Left lung (tissue), 4 donors: ENCODE measurements at regions not wholly inside any gene's neighbourhood (a gene's known extent, or its start where the extent isn't known, plus 50 kb on each side); places are given as distances from the start of the nearest gene placed in this dataset.
A peak's percentile ranks its signal among the peaks of the same experiment; 100 is the strongest.

ENCODE experiments used
- ATAC-seq: fragments of 200-7000 bp; cut with Tn5 transposase; one replicate; pipeline ENCODE4 v1.9.1; 2020; ENCODE audit warnings: moderate library complexity
- DNase-seq, 4 donors: peaks; one replicate each; pipeline ENCODE4 v3.0.0-alpha.2; 2013 to 2020
- H3K27ac ChIP-seq, 2 donors: fragments of 200-600 bp; sonication (generic) in 1 of 2; one replicate each; pipeline versions ENCODE4 v1.5.0 to v1.8.0; 2020 to 2021
- H3K27me3 ChIP-seq, 2 donors: fragments of 200-600 bp; sonication (generic) in 1 of 2; one replicate each; pipeline versions ENCODE4 v1.5.0 to v1.8.0; 2020 to 2021
- H3K36me3 ChIP-seq, 2 donors: fragments of 200-600 bp; sonication (generic) in 1 of 2; one replicate each; pipeline versions ENCODE4 v1.5.0 to v1.8.0; 2020 to 2021
- H3K4me1 ChIP-seq, 2 donors: fragments of 200-600 bp; one replicate each; pipeline ENCODE4 v1.8.0; 2021
- H3K4me3 ChIP-seq, 2 donors: fragments of 200-600 bp; sonication (generic) in 1 of 2; one replicate each; pipeline versions ENCODE4 v1.5.0 to v1.8.0; 2020 to 2021; ENCODE audit warnings: mild to moderate bottlenecking in 1 of 2
- H3K9me3 ChIP-seq, 2 donors: fragments of 200-600 bp; sonication (generic) in 1 of 2; one replicate each; pipeline versions ENCODE4 v1.5.0 to v1.8.0; 2020 to 2021
- CTCF ChIP-seq, 2 donors: fragments of 200-600 bp; sonication (generic) in 1 of 2; IDR thresholded peaks; one replicate each; pipeline versions ENCODE4 v1.5.0 to v1.8.0; 2021; ENCODE audit warnings: antibody characterized with exemption in 2 of 2
- intact Hi-C, 2 donors: fragments of 100-400 bp; cut with DNase I; formaldehyde crosslinking; loops; one replicate each; pipeline versions ENCODE4 v1.11.2 to v1.14.2; 2022
- donor health status: DM: no; HTN: yes; CAD: no.
- donor health status: DM: no; HTN: no; CAD: no.

- no peak for ATAC-seq
- H3K9me3 ChIP-seq: peaks cover 0 to 25% of the 10 kb centered on the region in 2 donors
- intact Hi-C loops: no loop called here
Observed at GRCh38 chr2:39558906-39559305, 106.8 kb upstream of the TMEM178A start.

GRCh38 chr2:39563572-39563971 is 102.1 kb upstream of the TMEM178A start:
- no peaks in the 10 kb centered on the region for H3K27me3 ChIP-seq
- peaks cover 0 to 33% of the 10 kb centered on the region in 2 donors for H3K9me3 ChIP-seq
- H3K4me1 ChIP-seq: no peaks in the 10 kb centered on the region
- H3K36me3 ChIP-seq: no peaks in the 10 kb centered on the region
- no peak overlapping the region for H3K27ac ChIP-seq
- DNase-seq (no peak), ATAC-seq (no peak)
- no peak for TF ChIP-seq CTCF (IDR thresholded peaks at IDR 0.05)
- H3K4me3 ChIP-seq: no peak overlapping the region
- intact Hi-C loops: no loop called here

More at GRCh38 chr2:39558906-39559305, 106.8 kb upstream of the TMEM178A start:
- H3K4me3 ChIP-seq: no peak overlapping the region
- no peak overlapping the region for H3K27ac ChIP-seq
- no peak for DNase-seq
- H3K36me3 ChIP-seq: no peaks in the 10 kb centered on the region
- H3K4me1 ChIP-seq: no peaks in the 10 kb centered on the region
- no peaks in the 10 kb centered on the region for H3K27me3 ChIP-seq
- no peak for TF ChIP-seq CTCF (IDR thresholded peaks at IDR 0.05)

GRCh38 chr2:39567507-39567906 is 98.2 kb upstream of the TMEM178A start:
- ATAC-seq (no peak), DNase-seq (no peak)
- Histone ChIP-seq H3K27me3 (no peaks in the 10 kb centered on the region), H3K4me3 (no peak overlapping the region), H3K9me3 (peaks cover 0 to 22% of the 10 kb centered on the region in 2 donors), H3K4me1 (peaks cover 0 to 5% of the 10 kb centered on the region in 2 donors), H3K36me3 (no peaks in the 10 kb centered on the region), H3K27ac (no peak overlapping the region)
- intact Hi-C loops: no loop called here
- TF ChIP-seq CTCF (IDR thresholded peaks at IDR 0.05): no peak

- peaks cover 0 to 5% of the 10 kb centered on the region in 2 donors for H3K4me1 ChIP-seq
- no peaks in the 10 kb centered on the region for H3K27me3 ChIP-seq
- DNase-seq (no peak), ATAC-seq (no peak)
- no peaks in the 10 kb centered on the region for H3K36me3 ChIP-seq
- H3K9me3 ChIP-seq: peaks cover 0 to 16% of the 10 kb centered on the region in 2 donors
- no peak overlapping the region for H3K27ac ChIP-seq
- TF ChIP-seq CTCF (IDR thresholded peaks at IDR 0.05): no peak
- intact Hi-C loops: no loop called here
- H3K4me3 ChIP-seq: no peak overlapping the region
Observed at GRCh38 chr2:39568116-39568515, 97.6 kb upstream of the TMEM178A start.

GRCh38 chr2:39568561-39569006 is 97.1 kb upstream of the TMEM178A start:
- intact Hi-C loops: no loop called here
- Histone ChIP-seq H3K27me3 (no peaks in the 10 kb centered on the region), H3K36me3 (no peaks in the 10 kb centered on the region), H3K4me3 (no peak overlapping the region), H3K4me1 (peaks cover 0 to 5% of the 10 kb centered on the region in 2 donors), H3K9me3 (peaks cover 0 to 11% of the 10 kb centered on the region in 2 donors), H3K27ac (no peak overlapping the region)
- DNase-seq: peak in 2 of 4 donors; percentile 48 to 59
- TF ChIP-seq CTCF (IDR thresholded peaks at IDR 0.05): no peak
- peak; percentile 76 for ATAC-seq
